ENCODE measurements at regions not wholly inside any gene's neighbourhood (a gene's known extent, or its start where the extent isn't known, plus 50 kb on each side); places are given as distances from the start of the nearest gene placed in this dataset.

DNA sequence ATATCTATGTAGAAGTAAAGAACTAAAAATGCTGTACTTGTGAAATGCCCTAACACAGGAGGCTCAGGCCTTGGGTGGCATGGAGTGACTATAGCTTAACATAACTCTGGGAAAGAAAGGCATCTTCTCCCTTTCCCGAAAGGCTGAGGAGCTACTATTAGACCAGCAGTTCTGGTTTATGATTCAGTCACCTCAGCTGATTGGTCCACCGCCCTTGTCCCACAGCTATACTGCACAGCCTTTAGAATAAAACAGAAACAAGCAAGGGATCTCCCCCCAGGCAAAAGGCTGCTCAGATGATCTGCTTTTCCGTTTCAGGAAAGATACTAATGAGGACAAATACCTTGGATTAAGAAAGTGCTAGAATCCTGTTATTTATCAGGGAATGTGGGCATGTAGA is 171.3 kb downstream of the SNCA start:
- DNase-seq (ENCODE audit: low spot score) = no peak

DNA sequence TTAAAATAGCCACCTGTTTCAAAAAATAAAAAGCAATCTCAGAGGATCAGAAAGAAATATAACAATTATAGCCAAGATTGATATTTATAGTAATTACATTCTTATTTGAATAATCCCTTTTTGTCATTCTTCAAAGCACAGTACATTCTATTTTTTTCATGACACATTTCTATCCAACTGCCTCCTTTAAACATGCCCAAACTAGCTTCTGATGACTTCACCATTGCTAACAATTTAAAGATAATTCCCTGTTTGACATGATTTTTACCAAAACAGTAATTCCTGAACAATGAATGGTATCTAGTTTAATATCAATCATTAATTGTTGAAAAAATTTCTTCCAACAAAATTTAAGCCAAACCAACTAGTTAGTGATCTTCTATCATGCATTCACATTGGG is 172.4 kb downstream of the SNCA start:
- no peak for DNase-seq (ENCODE audit: low spot score)

DNA sequence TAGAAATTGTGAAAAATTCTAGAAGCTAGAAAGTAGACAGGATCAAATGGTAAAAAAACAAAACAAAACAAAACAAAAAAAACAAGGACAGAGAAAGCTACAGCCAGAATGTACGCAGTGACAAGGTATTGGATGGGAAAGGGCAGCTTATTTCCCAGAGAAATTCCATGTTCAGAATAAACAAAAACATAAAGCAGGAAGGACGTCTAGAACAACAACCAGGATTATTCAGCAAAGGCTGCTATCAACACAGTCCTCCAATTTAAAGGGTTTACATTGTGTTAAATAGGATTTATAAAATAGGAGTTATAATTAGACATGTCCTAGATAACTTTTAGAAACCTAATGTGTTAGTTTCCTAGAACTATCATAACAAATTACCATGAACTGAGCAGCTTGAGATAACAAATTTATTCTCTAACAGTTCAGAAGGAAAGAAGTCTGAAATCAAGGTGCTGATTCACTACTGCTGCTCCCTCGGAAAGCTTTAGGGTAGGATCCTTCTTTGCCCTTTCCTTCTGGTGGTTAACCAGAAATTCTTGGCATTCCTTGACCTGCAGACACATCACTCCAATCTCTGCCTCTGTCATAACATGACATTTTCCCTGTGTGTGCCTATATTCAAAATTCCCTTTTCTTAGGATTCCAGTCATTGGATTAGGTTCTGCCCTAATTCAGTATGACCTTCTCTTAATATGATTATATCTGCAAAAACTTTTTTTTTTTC is 175.6 kb downstream of the SNCA start:
- peak; percentile 1 for DNase-seq (ENCODE audit: low spot score)

DNA sequence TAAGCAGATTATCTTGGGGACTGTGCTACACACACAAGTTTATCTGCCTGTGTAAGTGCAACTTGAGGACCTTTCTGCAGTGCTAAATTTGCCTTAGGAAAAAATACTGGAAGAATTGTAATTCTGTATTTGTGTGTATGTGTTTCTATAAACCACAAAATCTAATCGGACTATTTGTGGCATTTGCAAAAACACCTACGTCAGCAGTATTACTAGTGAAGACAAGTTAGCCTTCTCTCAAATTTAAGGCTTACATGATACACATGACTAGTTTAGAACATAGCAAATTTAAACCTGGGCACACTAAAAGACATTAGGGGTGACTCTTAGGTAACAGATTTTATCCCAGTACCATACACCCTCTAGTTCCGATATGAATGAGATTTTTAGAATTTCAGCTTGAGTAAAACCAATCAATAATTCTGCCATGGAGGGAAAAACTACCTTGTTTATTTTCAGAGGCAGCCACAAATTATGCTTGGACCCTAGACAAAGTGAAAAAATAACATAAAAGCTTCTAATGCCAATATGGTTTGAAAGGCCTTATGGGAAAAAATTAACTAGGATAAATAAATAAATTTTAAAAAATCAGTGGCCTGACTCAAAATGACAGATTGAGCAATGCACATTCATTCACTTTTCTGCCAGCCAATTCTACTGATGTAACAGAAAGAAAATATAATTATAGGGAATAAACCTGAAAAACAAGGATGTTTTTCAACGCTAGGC is 176.4 kb downstream of the SNCA start:
- DNase-seq (ENCODE audit: low spot score) = no peak

DNA sequence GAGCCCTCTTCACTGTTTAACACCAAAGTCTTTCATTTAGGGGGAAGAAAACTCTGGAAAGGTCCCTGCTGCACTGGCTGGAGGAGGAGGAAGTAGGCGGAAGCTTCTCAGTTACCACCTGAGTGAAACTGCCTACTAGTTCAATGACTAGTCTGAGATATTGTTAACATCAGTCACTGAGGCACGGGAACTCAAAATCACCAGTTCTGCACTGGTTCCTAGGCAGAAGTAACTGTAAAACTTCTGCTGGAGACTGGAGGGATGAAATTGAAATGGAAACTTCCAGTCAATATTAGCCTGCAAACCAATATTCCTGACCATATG is 178.3 kb downstream of the SNCA start:
- DNase-seq (ENCODE audit: low spot score) = no peak

DNA sequence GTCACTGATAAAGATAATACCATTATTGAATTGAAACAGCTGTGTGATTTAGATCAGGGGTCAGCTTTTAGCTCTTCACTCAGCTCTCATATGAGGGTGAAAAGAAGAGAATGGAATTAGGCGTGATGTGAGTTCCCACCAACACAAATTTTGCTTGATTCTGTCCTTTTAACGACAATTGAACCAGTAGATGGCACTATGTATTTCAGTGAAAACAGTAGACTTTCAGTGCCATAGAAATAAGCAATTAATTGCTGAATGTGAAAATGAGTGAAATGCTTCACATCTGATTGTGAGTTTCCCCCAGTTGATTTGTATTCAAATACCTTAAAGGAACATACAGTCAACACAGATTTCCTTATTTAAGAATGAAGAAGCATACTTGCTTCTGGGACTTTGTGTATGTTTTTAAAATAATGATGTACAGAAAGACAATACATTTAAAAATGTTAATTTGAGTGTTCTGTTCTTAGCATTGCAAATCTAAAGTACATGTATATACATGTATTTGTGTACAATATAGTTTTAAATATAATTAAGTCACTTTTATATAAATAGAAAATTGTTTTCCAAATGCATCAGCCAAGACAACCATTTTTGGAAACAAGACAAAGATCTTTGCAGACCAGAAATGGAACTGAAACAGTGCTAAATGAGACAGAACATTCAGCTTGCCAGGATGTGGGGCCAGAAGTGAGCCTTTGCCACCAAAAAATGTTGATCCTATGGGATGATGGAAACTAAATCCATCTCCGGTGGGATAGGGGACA is 178.8 kb downstream of the SNCA start:
- peak; percentile 54 for DNase-seq (ENCODE audit: low spot score)

DNA sequence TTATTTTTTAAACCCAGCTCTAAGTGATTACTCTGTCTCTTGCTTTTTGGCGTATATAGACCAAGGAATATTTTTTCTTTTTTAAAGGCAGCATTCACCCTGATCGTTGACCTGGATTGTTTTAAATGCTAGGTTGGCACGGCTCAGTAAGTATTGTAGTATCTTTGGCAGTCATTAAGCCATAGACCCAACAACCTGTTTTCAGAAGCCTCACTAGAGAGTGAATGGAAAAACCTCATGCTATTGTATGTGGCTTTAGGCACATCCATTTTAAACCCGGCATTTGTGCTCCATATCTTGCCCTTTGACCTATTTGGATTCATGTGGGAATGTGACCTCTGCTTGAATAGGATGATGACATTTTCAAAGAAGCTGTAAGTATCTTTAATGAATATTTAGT is 183.9 kb downstream of the SNCA start:
- DNase-seq (ENCODE audit: low spot score) = no peak

DNA sequence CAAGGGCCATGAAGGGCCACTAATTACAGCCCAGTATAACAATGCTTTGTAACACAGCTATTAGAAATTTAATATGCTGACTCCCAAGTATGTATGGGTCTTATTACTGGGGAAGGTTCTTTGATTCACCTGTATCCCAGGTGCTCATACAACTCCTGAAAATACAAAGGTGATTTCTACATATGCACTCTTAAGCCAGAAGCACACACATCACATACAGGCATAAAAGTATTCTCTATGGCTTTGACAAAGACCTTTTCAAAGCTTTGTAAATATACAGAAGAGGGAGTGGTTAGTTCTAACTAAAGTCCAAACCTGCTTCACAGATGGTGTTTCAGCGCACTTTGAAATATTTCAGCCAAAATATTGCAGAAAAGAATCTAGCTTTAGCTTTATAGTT is 191.5 kb downstream of the SNCA start:
- DNase-seq (ENCODE audit: low spot score) = no peak

DNA sequence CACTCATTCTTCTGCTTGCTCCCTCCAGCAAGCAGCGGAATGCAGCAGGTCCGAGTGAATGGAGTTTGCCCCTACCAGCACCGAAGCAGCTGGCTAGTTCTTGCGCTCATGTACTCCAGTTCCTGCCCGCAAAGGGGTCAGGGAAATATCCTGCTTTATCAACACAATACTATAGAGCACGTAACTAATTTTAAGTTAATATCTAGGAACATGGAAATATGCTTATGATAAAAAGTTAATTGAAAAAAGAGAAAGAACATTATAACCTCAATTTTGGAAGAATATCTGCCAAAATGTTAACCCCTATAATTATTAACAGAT is 195.6 kb downstream of the SNCA start:
- no peak for DNase-seq (ENCODE audit: low spot score)

DNA sequence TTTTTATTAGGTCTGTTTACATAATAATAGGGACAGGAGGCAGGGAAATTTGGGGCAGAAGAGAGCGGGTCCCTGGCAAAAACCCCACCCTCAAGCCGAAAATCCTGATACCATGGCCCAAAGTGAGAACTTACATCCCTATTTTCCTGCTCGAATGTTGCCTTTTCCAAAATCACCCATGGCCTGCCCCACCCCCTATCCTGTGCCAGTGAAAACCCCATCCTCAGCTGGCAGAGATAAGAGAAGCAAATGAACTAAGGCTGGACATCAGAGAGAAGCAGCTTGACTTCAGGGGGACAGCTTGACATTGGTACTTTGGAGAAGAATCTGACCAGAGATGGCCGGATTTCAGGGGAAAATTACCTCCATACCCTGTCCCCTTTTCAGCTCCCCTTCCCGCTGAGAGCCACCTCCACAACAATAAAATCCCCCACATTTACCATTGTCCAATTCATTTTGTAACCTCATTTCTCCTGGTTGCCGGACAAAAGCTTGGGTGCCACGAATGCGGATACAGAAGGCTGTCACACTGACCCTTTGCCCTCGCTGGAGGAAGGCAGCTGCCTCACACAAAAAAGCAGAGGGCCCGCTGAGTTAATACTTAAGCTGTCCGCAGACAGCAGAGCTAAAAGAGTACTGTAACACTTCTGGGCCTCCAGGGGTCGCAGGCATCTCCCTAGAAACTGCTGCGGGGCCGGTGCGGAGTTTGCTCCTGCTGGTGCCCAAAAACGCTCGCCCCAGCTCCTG is 196.2 kb downstream of the SNCA start:
- DNase-seq (ENCODE audit: low spot score) = peak; percentile 44

DNA sequence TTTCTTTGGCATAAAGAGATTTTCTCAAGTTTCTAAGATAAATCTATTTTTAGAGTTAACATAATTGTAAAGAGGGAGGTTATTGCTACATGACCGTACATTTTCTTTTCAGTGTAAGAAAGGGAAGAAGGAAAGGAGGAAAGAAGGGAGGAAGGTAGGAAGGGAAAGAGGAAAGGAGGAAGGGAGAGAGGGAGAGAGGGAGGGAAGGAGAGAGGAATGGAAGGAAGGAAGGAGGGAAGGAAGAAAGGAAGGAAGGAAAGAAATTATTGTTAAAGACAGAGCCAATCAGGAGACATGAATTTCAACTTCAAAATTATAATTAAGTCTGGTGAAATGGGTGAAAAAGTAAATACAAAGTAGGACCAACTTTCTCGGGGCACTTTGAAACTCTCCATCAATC is 197.6 kb downstream of the SNCA start:
- no peak for DNase-seq (ENCODE audit: low spot score)

DNA sequence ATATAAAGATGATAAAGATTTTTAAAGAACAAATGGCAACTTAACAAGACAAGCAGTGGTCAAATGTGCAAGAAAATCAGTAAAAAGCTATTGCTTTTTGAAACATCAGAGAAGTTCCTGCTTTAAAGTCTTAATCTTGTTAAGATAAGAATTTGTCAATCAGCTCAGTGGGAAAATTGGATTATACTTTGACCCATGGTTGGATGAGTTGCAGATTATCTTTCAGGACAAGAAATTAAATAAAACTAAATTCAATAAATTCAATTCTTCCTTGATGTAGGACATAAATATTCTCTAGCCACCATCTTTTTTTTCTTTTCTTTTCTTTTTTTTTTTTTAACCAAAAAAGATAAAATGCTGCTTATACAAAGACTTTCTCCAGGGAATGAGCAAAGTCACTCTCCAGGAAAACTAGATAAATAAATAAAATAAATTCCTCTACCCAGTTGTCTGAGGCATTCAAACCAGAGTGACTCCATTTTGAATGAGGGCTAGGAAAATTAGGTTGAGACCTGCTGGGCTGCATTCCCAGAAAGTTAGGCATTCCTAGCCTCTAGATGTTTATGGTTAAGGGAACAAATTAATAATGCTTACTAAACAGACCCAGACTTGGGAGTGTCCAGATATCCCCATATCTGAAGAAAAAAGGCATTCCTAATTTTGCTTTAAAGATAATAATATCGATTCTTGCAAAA is 211.2 kb downstream of the SNCA start:
- no peak for DNase-seq (ENCODE audit: low spot score)

DNA sequence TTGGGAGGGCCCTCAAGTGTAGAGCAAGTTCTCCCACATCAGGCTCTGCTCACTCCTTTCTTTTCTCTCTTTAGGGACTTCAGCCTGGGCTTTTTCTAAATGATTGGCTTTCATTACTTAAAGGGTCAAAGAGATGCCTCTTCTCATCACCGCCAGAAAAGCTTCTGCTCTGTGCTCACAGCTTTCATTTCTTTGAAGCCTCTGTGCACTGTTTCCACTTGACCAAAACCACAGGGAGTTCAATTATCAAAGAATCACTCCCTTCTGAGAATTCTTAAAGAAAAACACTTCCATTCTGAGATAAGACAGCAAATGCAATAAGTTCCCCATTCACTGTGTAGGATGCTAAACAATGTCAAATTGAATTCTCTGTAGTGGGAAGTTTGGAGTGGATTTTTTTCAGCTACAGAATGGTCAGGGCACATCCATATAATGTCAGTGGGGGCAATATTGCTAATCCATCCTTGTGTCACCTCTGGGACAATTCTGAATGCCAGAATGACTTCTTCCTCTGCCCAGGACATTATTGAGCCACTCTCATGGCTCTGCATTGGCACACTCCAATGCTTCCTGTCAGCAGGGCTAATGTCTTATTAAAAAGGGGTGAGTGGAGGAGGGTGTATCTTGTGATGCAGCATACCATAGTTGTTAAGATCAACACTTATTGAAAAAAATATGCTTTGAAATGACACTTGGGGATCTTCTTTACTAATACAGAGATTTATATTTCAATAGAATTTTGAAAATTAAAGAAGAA is 217.6 kb downstream of the SNCA start:
- no peak for DNase-seq (ENCODE audit: low spot score)

DNA sequence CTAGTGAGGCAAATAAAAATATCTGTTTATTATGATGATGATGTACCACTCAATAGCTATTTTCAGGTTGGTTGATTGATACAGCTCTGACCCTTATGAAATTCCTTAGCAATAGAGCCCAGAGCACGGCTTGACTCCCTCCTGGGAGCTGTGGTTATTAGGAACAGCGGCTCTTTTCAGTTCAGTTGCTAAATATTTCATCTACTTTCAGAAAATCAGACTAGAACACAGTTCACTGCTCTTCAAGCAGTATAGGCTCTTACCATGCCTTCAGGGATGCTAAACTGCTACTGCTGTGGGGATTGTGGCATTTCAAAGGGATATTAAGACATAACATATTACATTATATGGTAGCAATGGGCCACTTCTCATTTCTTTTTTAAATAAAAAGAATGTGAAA is 218.8 kb downstream of the SNCA start:
- no peak for DNase-seq (ENCODE audit: low spot score)

DNA sequence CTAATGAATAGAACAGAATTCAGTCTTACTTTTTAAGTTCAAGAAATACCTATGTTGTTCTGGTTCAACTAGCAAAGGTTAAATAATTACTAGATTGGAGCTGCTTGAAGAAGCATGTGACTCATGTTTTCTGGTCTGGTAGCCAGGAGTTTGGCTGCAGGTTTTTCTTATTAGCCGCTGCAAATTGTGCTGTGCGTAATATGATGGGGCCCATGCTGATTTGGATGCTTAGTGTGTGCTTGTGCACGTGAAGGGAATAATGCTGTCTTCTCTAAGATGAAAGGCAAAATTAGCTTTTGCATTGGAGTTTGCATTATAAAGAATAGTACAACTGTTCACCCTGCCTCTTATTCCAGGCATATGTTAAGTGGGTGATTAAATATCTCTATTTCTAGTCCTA is 219.6 kb downstream of the SNCA start:
- no peak for DNase-seq (ENCODE audit: low spot score)

DNA sequence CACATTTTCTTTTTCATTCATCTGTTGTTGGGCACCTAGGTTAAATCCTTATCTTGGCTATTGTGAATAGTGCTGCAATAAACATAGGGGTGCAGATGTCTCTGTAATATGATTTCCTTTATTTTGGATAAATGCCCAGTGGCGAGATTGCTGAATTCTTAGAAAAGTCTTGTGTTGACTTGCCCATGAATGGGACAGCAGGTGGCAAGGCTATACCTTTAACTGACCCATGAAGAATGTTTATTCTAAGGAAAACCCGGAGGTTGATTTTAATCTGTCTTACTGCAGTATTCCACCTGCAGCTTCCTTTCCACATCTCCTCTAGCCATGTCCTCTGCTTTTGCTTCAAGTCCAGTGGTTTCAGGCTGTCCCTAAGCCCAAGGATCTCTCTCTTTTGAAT is 220.6 kb downstream of the SNCA start:
- DNase-seq (ENCODE audit: low spot score) = no peak

DNA sequence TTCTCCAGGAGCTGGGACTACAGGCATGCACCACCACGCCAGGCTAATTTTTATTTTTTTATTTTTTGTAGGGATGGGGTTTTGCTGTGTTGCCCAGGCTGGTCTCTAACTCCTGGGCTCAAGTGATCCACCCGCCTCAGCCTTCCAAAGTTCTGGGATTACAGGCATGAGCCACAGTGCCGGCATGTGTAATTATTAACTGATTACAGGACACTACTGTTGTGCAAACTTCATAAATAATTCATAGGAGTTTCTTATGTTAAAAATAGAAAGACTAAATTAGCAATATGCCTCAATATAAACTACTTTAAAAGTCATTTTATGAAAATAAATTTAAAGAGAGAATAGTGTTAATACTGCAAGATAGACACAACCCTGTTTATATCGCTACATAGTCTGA is 221.9 kb downstream of the SNCA start:
- no peak for DNase-seq (ENCODE audit: low spot score)

DNA sequence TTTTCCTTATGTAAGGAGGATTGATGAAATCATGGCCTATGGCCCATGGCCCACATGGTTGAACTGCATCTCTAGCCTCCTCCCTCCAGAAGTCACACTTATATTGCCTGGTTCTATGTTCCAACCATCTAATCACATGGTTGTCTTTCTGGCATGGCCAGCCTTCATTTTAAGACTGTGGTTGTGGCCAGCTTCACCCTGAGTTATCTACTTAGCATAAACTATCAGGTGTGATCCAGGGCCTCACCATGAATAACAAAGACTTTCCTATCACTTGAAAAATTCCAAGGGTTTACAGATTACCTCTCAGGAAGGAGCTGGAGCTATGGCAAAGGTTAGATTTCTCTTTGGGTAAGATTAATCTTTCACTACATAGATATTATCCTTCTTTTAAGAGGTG is 222.8 kb downstream of the SNCA start:
- no peak for DNase-seq (ENCODE audit: low spot score)

DNA sequence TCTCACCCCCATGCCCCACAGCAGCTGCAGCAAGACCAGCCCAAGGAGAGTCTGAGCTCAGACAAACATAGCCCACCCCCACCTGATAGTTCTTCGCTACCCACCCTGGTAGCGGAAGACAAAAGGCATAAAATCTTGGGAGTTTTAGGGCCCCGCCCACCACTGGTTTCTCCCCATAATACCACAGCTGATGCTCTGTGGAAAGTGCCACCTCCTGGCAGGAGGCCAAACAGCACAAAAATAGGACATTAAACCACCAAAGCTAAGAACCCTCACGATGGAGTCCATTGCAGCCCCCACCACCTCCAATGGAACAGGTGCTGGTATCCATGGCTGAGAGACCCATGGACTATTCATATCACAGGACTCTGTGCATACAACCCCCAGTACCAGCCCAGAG is 226.7 kb downstream of the SNCA start:
- DNase-seq (ENCODE audit: low spot score) = no peak

DNA sequence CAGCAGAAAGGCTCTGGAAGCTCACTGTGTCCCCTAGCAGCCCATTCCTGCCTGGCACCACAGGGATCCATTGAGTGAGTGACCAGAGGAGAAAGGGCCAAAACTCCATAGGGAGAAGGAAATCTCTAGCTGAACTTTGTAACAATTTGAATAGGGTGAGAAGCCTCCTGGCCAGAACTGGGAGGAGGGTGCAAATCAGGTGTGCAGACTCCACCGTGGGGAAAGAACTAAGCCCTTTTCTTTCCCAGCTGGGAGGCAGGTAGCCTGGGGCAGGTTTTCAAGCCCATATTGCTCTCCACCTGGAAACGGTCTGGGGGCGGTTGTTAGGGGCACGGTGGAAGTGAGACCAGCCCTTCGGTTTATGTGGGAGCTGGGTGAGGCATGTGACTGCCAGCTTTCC is 227.2 kb downstream of the SNCA start:
- DNase-seq (ENCODE audit: low spot score) = no peak

DNA sequence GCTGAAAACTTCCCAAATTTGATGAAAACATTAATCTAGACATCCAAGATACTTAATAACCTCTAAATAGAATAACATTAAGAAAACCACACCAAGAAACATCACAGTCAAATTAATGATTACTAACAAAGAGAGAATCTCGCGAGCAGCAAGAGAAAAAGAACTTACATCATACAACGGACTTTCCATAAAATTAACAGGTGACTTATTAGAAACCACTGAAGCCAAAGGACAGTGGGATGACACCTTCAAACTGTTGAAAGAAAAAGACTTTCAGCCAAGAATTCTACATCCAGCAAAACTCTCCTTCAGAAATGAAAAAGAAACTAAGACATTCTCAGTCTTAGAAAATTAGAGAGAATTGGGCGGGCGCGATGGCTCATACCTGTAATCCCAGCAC is 232.0 kb downstream of the SNCA start:
- no peak for DNase-seq (ENCODE audit: low spot score)
